ENCODE measurements at regions not wholly inside any gene's neighbourhood (a gene's known extent, or its start where the extent isn't known, plus 50 kb on each side); places are given as distances from the start of the nearest gene placed in this dataset.

- H3K4me3 ChIP-seq (ENCODE audit: low read depth, low read length): no peak overlapping the region
- no peaks in the 10 kb centered on the region for H3K4me1 ChIP-seq (ENCODE audit: control insufficient read depth, insufficient read depth, low read length)
- no peaks in the 10 kb centered on the region for H3K36me3 ChIP-seq (ENCODE audit: control insufficient read depth, insufficient read depth, low read length)
- no peaks in the 10 kb centered on the region for H3K27me3 ChIP-seq (ENCODE audit: control insufficient read depth, insufficient read depth, low read length)
- no peak overlapping the region for H3K9ac ChIP-seq (ENCODE audit: low read length)
- no peak overlapping the region for H3K27ac ChIP-seq (ENCODE audit: low read depth, low read length)
- no peaks in the 10 kb centered on the region for H3K9me3 ChIP-seq (ENCODE audit: control insufficient read depth, insufficient read depth, low read depth, low read length)
Observed at GRCh38 chr12:73892201-73892600, 645.4 kb upstream of the ATXN7L3B start.

- H3K27me3 ChIP-seq (ENCODE audit: control insufficient read depth, insufficient read depth, low read length): no peaks in the 10 kb centered on the region
- no peak overlapping the region for H3K9ac ChIP-seq (ENCODE audit: low read length)
- no peaks in the 10 kb centered on the region for H3K9me3 ChIP-seq (ENCODE audit: control insufficient read depth, insufficient read depth, low read depth, low read length)
- no peak overlapping the region for H3K27ac ChIP-seq (ENCODE audit: low read depth, low read length)
- H3K4me3 ChIP-seq (ENCODE audit: low read depth, low read length): no peak overlapping the region
- H3K36me3 ChIP-seq (ENCODE audit: control insufficient read depth, insufficient read depth, low read length): no peaks in the 10 kb centered on the region
- H3K4me1 ChIP-seq (ENCODE audit: control insufficient read depth, insufficient read depth, low read length): no peaks in the 10 kb centered on the region
Observed at GRCh38 chr12:73898645-73899044, 639.0 kb upstream of the ATXN7L3B start.

DNA sequence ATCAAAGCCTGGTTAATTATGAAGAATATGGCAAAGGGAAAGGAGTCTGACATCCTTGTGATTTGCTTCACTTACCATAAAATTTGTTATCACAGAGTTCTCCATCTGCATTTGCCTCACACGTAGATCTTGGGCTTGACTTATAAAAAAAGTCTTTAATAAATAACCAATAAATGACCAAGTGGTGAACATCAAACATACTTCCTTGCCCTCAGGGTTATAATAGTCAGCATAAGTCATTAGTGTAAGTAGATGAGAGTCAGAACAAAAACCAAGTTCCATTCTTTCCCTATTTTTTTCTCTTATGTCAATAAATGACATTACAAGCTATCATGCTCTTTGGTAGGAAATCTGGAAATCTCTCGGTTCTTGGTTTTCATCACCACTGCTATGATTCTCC lies 635.4 kb upstream of the ATXN7L3B start:
- Histone ChIP-seq H3K4me3 (ENCODE audit: low read depth, low read length) (no peak overlapping the region), H3K9me3 (ENCODE audit: control insufficient read depth, insufficient read depth, low read depth, low read length) (no peaks in the 10 kb centered on the region), H3K27me3 (ENCODE audit: control insufficient read depth, insufficient read depth, low read length) (no peaks in the 10 kb centered on the region), H3K36me3 (ENCODE audit: control insufficient read depth, insufficient read depth, low read length) (no peaks in the 10 kb centered on the region), H3K27ac (ENCODE audit: low read depth, low read length) (no peak overlapping the region), H3K9ac (ENCODE audit: low read length) (no peak overlapping the region), H3K4me1 (ENCODE audit: control insufficient read depth, insufficient read depth, low read length) (no peaks in the 10 kb centered on the region)

DNA sequence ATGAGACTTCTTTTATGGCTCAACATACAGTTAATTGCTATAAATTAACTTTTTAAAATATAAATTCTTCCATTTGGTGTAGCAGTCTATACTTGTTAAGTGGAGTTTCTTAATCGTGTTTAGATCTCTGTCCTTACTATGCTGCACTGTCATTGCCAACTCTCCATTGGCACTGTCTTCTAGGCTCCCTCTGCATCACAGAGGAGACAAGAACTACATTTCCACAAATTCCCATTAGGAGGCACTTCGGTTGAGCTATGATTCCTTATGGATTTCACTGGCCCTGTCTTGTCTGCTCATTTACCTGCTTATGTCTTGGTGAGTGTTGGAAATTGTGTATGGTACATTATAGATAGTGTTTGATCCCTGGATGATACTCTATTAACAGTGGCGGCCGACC lies 630.9 kb upstream of the ATXN7L3B start:
- no peaks in the 10 kb centered on the region for H3K4me1 ChIP-seq (ENCODE audit: control insufficient read depth, insufficient read depth, low read length)
- H3K9me3 ChIP-seq (ENCODE audit: control insufficient read depth, insufficient read depth, low read depth, low read length): no peaks in the 10 kb centered on the region
- H3K4me3 ChIP-seq (ENCODE audit: low read depth, low read length): no peak overlapping the region
- H3K27ac ChIP-seq (ENCODE audit: low read depth, low read length): no peak overlapping the region
- H3K9ac ChIP-seq (ENCODE audit: low read length): no peak overlapping the region
- no peaks in the 10 kb centered on the region for H3K36me3 ChIP-seq (ENCODE audit: control insufficient read depth, insufficient read depth, low read length)
- H3K27me3 ChIP-seq (ENCODE audit: control insufficient read depth, insufficient read depth, low read length): no peaks in the 10 kb centered on the region

DNA sequence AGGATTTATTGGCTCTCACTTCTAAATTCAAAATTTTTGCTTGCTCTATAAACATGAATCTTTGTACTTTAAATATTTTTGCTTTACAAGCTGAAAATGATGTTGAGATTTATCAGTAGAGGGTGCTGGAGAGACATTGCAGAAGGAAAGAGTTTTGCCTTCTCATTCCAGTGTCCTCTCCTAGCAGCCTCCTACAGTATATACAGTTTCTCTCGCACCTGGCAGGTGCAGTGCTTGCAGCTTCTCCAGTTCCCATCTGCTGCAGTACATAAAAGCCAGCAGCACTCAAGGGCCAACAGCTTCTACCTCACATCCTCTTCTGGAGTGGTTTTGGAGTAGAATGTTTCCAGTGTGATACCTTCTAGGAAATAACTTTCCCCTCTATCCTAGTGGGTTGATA lies 601.8 kb upstream of the ATXN7L3B start:
- H3K9me3 ChIP-seq (ENCODE audit: control insufficient read depth, insufficient read depth, low read depth, low read length): no peaks in the 10 kb centered on the region
- H3K27me3 ChIP-seq (ENCODE audit: control insufficient read depth, insufficient read depth, low read length): no peaks in the 10 kb centered on the region
- no peak overlapping the region for H3K27ac ChIP-seq (ENCODE audit: low read depth, low read length)
- H3K4me3 ChIP-seq (ENCODE audit: low read depth, low read length): no peak overlapping the region
- H3K4me1 ChIP-seq (ENCODE audit: control insufficient read depth, insufficient read depth, low read length): no peaks in the 10 kb centered on the region
- H3K9ac ChIP-seq (ENCODE audit: low read length): no peak overlapping the region
- H3K36me3 ChIP-seq (ENCODE audit: control insufficient read depth, insufficient read depth, low read length): no peaks in the 10 kb centered on the region

- Histone ChIP-seq H3K4me3 (ENCODE audit: low read depth, low read length) (no peak overlapping the region), H3K9ac (ENCODE audit: low read length) (no peak overlapping the region), H3K9me3 (ENCODE audit: control insufficient read depth, insufficient read depth, low read depth, low read length) (no peaks in the 10 kb centered on the region), H3K36me3 (ENCODE audit: control insufficient read depth, insufficient read depth, low read length) (no peaks in the 10 kb centered on the region), H3K27ac (ENCODE audit: low read depth, low read length) (no peak overlapping the region), H3K27me3 (ENCODE audit: control insufficient read depth, insufficient read depth, low read length) (no peaks in the 10 kb centered on the region), H3K4me1 (ENCODE audit: control insufficient read depth, insufficient read depth, low read length) (no peaks in the 10 kb centered on the region)
Observed at GRCh38 chr12:73947326-73948026, 590.2 kb upstream of the ATXN7L3B start.

DNA sequence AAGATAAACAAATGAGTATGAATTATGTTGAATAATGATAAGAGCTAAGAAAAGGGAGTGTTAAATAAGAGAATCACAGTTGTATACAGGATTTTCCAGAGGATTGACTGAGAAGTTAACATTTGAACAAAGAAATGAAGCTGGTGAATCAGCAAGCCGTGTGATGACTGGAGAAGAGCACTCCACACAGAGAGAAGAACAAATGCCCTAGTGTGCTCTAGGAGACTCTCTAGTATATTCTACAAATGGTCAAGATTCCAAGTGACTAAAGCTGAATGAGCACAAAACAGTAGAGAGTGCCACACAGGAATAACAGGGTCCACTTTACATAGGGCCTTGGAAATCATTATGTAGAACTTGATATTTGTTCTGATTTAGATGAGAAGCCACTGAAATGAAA lies 587.1 kb upstream of the ATXN7L3B start:
- Histone ChIP-seq H3K4me3 (ENCODE audit: low read depth, low read length) (no peak overlapping the region), H3K4me1 (ENCODE audit: control insufficient read depth, insufficient read depth, low read length) (no peaks in the 10 kb centered on the region), H3K9ac (ENCODE audit: low read length) (no peak overlapping the region), H3K9me3 (ENCODE audit: control insufficient read depth, insufficient read depth, low read depth, low read length) (no peaks in the 10 kb centered on the region), H3K27ac (ENCODE audit: low read depth, low read length) (no peak overlapping the region), H3K27me3 (ENCODE audit: control insufficient read depth, insufficient read depth, low read length) (no peaks in the 10 kb centered on the region), H3K36me3 (ENCODE audit: control insufficient read depth, insufficient read depth, low read length) (no peaks in the 10 kb centered on the region)

GRCh38 chr12:73951956-73952703 lies 585.5 kb upstream of the ATXN7L3B start:
- Histone ChIP-seq H3K4me1 (ENCODE audit: control insufficient read depth, insufficient read depth, low read length) (no peaks in the 10 kb centered on the region), H3K4me3 (ENCODE audit: low read depth, low read length) (no peak overlapping the region), H3K9me3 (ENCODE audit: control insufficient read depth, insufficient read depth, low read depth, low read length) (no peaks in the 10 kb centered on the region), H3K27me3 (ENCODE audit: control insufficient read depth, insufficient read depth, low read length) (no peaks in the 10 kb centered on the region), H3K36me3 (ENCODE audit: control insufficient read depth, insufficient read depth, low read length) (no peaks in the 10 kb centered on the region), H3K27ac (ENCODE audit: low read depth, low read length) (no peak overlapping the region), H3K9ac (ENCODE audit: low read length) (no peak overlapping the region)

DNA sequence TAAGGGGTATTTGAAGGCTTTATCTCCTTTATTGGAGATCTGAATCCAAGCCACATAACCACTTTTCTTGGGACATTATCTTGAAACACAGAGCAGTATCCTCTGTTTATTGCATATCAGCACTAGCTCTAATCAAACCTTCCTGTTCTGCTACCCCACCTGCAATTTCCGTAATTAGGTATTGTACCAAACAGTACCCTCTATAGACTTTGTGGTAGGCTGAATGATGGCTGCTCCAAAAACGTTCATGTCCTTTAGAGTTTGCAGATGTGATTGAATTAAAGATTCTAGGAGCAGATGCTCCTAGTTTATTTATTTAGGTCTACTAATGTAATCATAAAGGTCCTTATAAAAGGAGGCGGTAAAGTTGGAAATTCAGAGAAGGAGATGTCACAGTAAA lies 573.0 kb upstream of the ATXN7L3B start:
- H3K4me1 ChIP-seq (ENCODE audit: control insufficient read depth, insufficient read depth, low read length): no peaks in the 10 kb centered on the region
- H3K9me3 ChIP-seq (ENCODE audit: control insufficient read depth, insufficient read depth, low read depth, low read length): no peaks in the 10 kb centered on the region
- H3K27me3 ChIP-seq (ENCODE audit: control insufficient read depth, insufficient read depth, low read length): no peaks in the 10 kb centered on the region
- H3K9ac ChIP-seq (ENCODE audit: low read length): no peak overlapping the region
- no peak overlapping the region for H3K4me3 ChIP-seq (ENCODE audit: low read depth, low read length)
- no peak overlapping the region for H3K27ac ChIP-seq (ENCODE audit: low read depth, low read length)
- no peaks in the 10 kb centered on the region for H3K36me3 ChIP-seq (ENCODE audit: control insufficient read depth, insufficient read depth, low read length)

DNA sequence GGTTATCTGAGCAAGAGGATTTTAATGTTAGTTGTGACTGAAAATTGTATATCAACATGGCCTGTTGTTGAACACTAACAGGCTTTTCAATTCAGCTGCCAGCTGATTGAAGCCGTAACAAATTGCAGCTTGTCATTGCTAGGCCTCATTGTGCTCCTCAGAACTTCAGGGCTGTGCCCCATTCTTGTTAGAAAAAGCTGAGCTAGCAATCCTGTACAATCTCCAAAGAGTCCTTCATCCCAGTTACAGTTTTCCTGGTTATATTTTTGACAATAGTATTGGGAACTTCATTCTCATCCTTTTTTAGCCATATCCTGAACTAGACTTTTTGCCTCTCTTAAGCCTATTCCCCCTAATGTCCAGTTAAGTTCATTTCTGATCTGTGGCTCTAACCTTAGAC lies 564.1 kb upstream of the ATXN7L3B start:
- H3K9me3 ChIP-seq (ENCODE audit: control insufficient read depth, insufficient read depth, low read depth, low read length): peaks cover 4% of the 10 kb centered on the region; the same call in 1 of the 2 replicates
- H3K4me1 ChIP-seq (ENCODE audit: control insufficient read depth, insufficient read depth, low read length): no peaks in the 10 kb centered on the region
- no peak overlapping the region for H3K4me3 ChIP-seq (ENCODE audit: low read depth, low read length)
- H3K36me3 ChIP-seq (ENCODE audit: control insufficient read depth, insufficient read depth, low read length): no peaks in the 10 kb centered on the region
- H3K27ac ChIP-seq (ENCODE audit: low read depth, low read length): no peak overlapping the region
- H3K27me3 ChIP-seq (ENCODE audit: control insufficient read depth, insufficient read depth, low read length): no peaks in the 10 kb centered on the region
- H3K9ac ChIP-seq (ENCODE audit: low read length): no peak overlapping the region

- no peak overlapping the region for H3K9ac ChIP-seq (ENCODE audit: low read length)
- no peak overlapping the region for H3K27ac ChIP-seq (ENCODE audit: low read depth, low read length)
- H3K9me3 ChIP-seq (ENCODE audit: control insufficient read depth, insufficient read depth, low read depth, low read length): no peaks in the 10 kb centered on the region
- H3K4me3 ChIP-seq (ENCODE audit: low read depth, low read length): no peak overlapping the region
- H3K27me3 ChIP-seq (ENCODE audit: control insufficient read depth, insufficient read depth, low read length): no peaks in the 10 kb centered on the region
- no peaks in the 10 kb centered on the region for H3K36me3 ChIP-seq (ENCODE audit: control insufficient read depth, insufficient read depth, low read length)
- no peaks in the 10 kb centered on the region for H3K4me1 ChIP-seq (ENCODE audit: control insufficient read depth, insufficient read depth, low read length)
Observed at GRCh38 chr12:73984552-73984951, 553.1 kb upstream of the ATXN7L3B start.

All from HUES6 (cell line).